GM18520 (cell line): ENCODE measurements at regions not wholly inside any gene's neighbourhood (a gene's known extent, or its start where the extent isn't known, plus 50 kb on each side); places are given as distances from the start of the nearest gene placed in this dataset.
"Not testable (repeated sequence)": the region's sequence is repeated elsewhere in the genome, so short reads cannot be mapped to it uniquely, and the experiment has no call there.

Source experiments
- ATAC-seq: cut with Tn5 transposase; IDR thresholded peaks from one replicate; pipeline ENCODE4 v1.9.1; 2021; ENCODE audit not compliant: unreplicated experiment

DNA sequence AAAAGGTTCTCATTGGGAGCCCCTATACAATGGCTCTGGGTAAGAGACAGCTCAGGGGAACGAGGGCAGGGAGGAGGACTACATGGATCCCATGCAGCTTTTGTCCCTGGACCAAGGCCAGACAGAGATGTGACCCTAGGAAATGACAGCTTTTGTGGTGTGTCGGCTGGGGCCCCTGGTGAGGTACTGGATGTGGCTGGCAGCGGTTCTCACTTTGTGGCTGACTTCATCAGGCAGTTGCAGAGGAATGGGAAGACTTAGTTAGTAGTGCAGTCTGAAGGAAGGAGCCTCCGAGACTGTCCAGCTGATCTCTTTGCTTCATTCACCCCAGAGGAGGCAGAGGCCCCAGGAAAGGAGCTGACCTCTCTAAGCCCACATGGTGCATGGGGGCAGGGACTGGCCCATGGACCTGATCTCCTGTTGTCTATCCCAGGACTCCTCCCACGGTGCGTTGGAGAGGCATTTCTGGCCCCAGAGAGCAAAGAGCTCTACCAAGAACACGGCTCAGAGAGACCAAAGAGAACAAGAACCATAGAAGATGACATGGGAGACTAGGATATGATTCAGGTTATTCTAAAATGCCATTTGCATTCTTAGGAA is 202.9 kb downstream of the RPS24 start:
- ATAC-seq: no peak

GRCh38 chr10:78237951-78238350 is 204.3 kb downstream of the RPS24 start:
- not testable (repeated sequence) for ATAC-seq

- no peak for ATAC-seq
Observed at GRCh38 chr10:78247266-78247665, 213.6 kb downstream of the RPS24 start.

DNA sequence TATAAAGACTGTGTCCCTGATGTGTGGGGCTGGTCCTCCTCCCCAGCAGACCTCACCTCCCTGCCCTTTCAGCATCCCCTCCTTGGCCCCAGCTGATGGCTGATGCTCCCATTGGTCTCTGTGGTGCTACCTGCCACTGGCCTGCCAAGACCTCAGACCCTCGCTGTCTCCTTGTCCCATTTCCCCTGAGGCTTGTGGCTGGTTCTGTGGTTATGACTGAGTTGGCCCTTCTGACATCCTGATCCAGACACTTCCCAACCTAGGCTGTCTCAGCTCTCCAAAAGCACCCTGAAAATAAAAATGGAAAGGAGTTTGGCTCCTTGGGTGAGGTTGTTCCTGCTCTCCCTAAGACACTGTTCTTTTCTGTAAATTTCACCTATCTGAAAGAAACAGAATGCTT is 214.2 kb downstream of the RPS24 start:
- no peak for ATAC-seq

DNA sequence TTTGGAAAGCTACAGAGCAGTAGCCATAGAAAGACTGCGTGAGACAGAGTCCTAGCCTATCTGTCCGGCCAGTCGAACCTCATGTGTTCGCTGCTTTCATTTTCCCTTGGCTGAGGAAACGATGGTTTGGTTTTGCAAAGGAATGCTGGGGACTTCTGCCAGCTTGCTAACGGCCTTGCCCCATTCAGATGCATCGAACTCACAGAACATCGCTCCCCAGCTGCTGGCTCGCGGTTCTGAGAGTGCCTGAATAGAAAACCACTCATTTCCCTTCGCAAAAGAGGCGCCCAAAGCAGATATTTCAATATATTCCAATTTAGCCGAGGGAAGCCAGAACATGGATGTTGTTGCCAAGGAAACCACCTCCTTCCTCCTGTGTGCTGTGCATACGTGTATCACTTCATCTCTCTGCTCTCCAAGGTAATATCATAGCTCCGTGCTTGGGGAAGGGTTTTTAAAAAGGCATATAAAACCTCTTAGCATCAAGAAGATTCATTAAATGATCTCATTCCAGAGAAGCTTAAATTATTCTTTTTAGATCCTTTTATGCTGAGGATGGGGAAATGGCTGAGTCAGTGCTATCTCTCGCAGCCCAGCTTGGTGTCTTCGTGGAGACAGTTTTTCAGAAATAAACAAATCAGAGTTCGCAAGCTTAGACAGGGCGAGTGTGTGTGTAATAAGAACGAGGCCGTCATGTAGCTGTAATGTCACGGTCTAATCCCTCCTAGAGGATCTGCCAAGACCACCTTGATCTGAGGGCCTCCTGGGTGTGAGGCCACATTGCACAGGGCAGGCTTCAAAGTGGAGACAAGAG is 215.2 kb downstream of the RPS24 start:
- ATAC-seq: no peak

DNA sequence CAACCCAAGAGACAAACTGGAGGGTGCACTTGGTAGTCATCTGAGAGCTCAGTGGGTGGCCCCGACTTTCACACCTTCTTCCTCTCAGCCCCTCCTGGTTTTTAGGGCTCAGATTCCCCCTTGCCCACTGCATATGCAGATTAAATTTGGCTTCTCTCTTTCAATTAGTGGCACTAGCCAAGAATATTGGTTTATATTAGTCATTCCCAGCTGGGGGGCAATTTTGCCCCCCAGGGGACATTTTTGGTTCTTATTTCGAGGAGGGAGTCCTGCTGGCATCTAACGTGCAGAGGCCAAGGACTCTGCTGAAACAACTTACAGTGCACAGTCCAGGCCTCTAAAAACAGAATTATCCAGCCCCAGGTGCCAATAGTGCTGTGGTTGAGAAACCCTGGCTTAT is 216.0 kb downstream of the RPS24 start:
- ATAC-seq: no peak

GRCh38 chr10:78250313-78251015 is 216.8 kb downstream of the RPS24 start:
- ATAC-seq: no peak

GRCh38 chr10:78251016-78251385 is 217.3 kb downstream of the RPS24 start:
- no peak for ATAC-seq

GRCh38 chr10:78252286-78252685 is 218.6 kb downstream of the RPS24 start:
- no peak for ATAC-seq

GRCh38 chr10:78253063-78253853 is 219.6 kb downstream of the RPS24 start:
- no peak for ATAC-seq

- no peak for ATAC-seq
Observed at GRCh38 chr10:78254013-78254412, 220.3 kb downstream of the RPS24 start.

DNA sequence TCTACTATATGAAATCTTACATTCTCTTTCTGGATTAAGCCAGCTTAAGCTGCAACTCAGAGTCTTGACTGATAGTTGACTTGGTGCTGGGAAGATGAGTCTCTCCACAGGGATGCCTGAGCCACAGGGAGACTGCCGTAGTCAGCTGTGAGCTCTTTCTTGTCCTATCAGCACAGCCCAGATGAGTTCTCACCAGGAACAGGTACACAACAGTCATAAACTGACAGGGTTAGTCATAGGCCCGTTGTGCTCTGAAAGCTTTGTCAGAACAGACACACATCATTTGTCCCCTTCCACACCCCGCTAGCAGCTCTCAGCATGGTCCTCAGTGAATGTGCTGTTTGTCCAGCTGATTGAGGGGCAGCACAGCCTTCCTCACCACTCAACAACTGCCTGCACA is 221.6 kb downstream of the RPS24 start:
- ATAC-seq: no peak

DNA sequence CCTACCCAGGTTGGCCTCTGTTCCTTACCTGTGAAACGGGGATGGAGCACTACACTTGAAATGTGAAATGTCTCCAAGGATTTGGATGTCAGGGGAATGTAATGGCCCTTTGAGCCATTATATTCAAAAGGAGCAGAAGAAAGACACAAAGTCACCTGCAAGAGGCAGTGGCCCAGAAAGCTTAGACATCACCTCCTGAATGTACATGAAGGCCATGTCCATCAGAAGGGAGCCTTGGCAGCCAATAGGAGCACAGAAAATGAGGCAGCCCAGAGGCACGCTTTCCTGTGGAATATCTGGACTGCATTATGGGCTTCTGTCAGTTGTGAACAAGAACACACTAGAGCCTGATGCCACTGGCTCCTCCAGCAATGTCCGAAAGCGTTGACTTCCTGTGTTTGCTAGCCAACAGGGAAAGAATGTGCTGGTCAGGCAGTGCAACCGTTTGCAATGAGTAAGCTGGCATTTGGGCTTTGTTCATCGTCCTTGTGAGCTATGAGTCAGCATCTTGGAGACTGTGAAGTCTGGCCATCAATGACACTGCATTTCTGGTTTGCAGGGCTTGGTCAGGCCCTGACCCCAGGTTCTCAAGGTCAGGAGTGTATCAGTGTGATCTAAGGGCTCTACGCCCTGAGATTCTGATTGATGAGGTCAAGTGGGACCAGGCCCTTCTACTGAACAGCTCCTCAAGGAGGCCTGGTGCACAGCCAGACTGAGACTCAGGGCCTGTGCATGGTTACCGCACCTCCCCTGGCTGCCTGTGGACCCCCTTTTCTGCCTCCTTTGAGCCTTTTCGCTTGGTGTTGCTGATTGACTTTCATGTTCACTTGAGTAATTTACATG is 222.4 kb downstream of the RPS24 start:
- no peak for ATAC-seq

DNA sequence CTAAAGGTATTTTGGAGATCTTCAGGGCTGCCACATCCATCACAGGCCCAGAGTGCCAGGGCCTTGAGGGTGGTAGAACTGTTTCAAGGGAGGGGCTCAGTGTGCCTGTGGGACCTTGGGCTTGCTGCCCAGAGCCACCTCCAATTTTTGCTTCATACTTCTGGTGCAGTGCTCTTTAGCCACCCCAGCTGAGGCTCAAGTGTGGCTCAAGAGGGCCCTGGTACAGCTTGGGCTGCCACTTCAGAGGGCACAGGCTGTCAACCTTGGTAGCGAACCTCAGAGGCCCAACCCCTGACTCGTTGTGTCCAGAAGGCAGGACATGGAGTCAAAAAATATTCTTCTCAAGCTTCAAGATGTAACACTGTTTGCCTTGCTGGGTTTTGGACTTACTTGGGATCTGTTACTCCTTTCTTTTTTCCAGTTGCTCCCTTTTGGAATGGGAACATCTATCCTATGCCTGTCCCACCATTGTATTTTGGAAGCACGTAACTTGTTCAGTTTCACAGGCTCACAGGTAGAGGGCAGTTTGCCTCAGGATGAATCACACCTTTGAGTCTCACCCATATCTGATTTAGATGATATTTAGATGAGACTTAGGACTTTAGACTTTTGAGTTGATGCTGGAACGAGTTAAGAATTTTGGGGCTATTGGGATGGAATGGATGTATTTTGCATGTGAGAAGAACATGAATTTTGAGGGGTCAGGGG is 224.8 kb downstream of the RPS24 start:
- no peak for ATAC-seq

DNA sequence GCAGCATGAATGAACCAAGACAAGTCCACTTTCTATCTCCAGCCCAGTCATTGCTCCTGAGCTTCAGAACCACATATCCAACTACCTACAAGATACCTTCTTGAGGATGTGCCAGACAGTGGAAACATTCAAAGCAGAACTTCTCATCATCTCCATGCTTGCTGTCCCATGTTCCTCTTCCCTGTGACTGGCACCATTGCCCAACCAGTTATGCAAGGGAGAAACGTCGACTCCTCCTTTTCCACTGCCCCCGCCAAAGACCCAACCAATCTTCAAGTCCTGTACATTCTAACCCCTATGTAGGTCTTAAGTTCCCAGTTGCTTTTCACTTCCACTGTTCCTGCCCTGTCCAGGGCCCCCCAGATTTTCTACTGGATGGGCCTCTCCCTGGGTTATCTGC is 225.7 kb downstream of the RPS24 start:
- no peak for ATAC-seq

DNA sequence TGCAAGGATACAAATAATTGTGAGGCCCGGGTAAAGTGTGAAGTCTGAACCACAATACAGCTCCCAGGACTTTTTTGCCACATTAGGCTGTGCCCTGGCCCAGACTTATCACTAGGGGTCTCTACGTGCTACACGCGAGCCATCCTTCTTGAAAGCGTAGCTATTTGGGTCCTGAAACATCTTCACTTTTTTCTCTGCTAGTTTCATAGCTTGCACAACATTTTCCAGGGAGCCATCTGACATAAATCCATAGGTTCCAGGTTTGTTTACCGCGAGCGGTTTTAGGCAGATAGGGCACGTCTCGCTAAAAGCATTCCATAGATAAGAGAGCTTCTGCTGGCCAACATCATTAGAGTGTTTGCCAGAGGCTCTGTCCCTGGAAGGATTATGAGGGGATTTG is 226.5 kb downstream of the RPS24 start:
- no peak for ATAC-seq

GRCh38 chr10:78260680-78261079 is 227.0 kb downstream of the RPS24 start:
- no peak for ATAC-seq

DNA sequence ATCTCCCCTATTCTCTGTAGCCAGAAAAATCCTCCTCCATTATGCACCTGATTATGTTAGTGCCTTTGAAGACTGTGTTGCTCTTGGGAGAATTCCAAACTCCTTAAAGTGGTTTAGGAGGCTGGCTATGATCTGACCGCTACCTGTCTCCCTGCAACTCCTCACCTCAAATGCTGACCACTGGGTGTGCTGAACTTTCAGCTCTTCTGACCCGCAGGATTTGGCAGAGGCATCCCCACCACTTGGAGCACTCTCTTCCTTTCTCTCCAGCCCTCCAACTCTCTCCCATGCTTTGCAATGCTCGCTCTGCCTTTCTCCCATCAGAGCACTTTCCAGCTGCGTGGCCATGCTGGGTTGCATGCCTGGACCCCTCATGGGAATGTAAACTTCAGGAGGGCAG is 227.6 kb downstream of the RPS24 start:
- no peak for ATAC-seq

DNA sequence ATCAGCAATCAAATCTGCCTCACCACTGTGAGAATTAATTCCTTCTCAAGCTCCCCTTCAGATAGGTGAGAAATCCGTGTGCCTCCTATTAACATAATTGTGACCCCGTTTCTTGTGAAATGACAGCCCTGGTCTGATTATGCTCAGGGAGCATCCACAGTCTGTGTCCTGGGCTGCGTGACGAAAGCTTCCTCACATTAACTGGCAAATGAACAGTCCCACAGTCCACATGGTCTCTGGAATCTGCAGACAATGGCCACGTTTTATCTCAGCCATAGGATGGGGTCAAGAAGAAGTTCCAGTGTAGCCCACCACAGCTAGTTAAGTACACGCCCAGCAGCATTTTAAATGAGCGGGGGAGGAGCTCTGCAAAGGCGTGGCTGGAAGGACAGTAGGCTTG is 229.2 kb downstream of the RPS24 start:
- no peak for ATAC-seq

GRCh38 chr10:78263521-78263988 is 229.9 kb downstream of the RPS24 start:
- no peak for ATAC-seq
